ENCODE measurements at regions not wholly inside any gene's neighbourhood (a gene's known extent, or its start where the extent isn't known, plus 50 kb on each side); places are given as distances from the start of the nearest gene placed in this dataset.

DNA sequence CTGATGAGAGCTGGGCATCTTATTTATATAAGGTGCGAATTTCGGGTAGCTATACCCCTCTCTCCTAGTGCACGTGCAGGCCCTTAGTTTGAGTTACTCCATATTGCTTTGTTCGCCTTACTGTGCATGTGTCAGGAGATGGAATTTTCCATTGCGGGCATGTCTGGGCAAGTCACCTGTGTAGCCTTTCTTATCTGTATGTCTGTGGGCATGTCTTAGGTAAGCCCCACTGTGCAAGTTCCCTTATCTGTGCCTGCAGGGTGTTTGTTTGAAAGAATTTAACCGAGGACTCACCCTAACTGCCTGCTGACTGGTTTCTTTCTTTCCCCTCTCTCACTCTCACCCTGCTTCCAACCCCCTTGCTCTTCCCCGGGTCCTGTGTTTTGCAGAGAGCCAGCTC lies 140.7 kb upstream of the RANBP3L start:
- no peak overlapping the region for H3K27ac ChIP-seq (ENCODE audit: low read length)
- H3K9ac ChIP-seq (ENCODE audit: low read depth, low read length) = no peak overlapping the region
- no peaks in the 10 kb centered on the region for H3K79me2 ChIP-seq (ENCODE audit: insufficient read depth, low read length)
- H3K27me3 ChIP-seq (ENCODE audit: insufficient read depth, low read length, poor library complexity) = peaks cover 2% of the 10 kb centered on the region
- ATAC-seq (ENCODE audit: insufficient read depth, low read depth) (no peak), DNase-seq (no peak)
- no peaks in the 10 kb centered on the region for H3K36me3 ChIP-seq (ENCODE audit: insufficient read depth, low read length)
- H2AFZ ChIP-seq (ENCODE audit: low read depth, low read length) = no peak overlapping the region
- no peaks in the 10 kb centered on the region for H3K4me1 ChIP-seq (ENCODE audit: insufficient read depth, low read length)
- no peak overlapping the region for H3K4me3 ChIP-seq (ENCODE audit: low read depth in 1 of 2, low read length in 2 of 2)
- H3K4me2 ChIP-seq (ENCODE audit: insufficient read depth, low read length) = no peak overlapping the region
- no peaks in the 10 kb centered on the region for H3K9me3 ChIP-seq (ENCODE audit: insufficient read depth, low read length, severe bottlenecking)
- no peaks in the 10 kb centered on the region for H4K20me1 ChIP-seq (ENCODE audit: insufficient read depth, low read length)
- TF ChIP-seq EZH2 (IDR thresholded peaks at IDR 0.05; ENCODE audit: borderline replicate concordance, low read depth, low read length, severe bottlenecking) = no peak
- TF ChIP-seq, protein P1, sequence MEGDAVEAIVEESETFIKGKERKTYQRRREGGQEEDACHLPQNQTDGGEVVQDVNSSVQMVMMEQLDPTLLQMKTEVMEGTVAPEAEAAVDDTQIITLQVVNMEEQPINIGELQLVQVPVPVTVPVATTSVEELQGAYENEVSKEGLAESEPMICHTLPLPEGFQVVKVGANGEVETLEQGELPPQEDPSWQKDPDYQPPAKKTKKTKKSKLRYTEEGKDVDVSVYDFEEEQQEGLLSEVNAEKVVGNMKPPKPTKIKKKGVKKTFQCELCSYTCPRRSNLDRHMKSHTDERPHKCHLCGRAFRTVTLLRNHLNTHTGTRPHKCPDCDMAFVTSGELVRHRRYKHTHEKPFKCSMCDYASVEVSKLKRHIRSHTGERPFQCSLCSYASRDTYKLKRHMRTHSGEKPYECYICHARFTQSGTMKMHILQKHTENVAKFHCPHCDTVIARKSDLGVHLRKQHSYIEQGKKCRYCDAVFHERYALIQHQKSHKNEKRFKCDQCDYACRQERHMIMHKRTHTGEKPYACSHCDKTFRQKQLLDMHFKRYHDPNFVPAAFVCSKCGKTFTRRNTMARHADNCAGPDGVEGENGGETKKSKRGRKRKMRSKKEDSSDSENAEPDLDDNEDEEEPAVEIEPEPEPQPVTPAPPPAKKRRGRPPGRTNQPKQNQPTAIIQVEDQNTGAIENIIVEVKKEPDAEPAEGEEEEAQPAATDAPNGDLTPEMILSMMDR (IDR thresholded peaks at IDR 0.05; ENCODE audit: borderline replicate concordance, extremely low read depth, low read length, poor library complexity, severe bottlenecking) = no peak

DNA sequence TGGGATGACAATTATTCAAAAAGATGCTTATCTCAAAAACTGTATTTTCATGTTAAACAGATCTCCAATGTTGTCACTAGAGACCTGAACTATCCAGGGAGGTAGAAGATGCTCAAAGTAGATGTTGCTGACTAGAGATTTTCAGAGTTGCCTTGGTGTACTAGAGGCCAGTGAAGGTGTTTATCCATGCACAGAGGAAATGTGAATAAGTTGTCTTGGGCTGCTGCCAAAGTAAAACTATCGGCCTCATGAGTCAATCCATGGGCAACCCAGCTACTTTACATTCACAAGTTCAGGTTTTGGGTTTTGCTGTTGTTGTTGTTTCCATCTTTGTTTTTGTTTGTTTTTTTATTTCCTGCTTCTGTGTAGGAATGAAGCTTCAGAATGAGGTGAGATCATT lies 141.1 kb upstream of the RANBP3L start:
- no peak overlapping the region for H3K9ac ChIP-seq (ENCODE audit: low read depth, low read length)
- no peak for TF ChIP-seq EZH2 (IDR thresholded peaks at IDR 0.05; ENCODE audit: borderline replicate concordance, low read depth, low read length, severe bottlenecking)
- TF ChIP-seq, protein P1 (IDR thresholded peaks at IDR 0.05; ENCODE audit: borderline replicate concordance, extremely low read depth, low read length, poor library complexity, severe bottlenecking) = no peak
- no peaks in the 10 kb centered on the region for H3K36me3 ChIP-seq (ENCODE audit: insufficient read depth, low read length)
- no peak overlapping the region for H2AFZ ChIP-seq (ENCODE audit: low read depth, low read length)
- peaks cover 2% of the 10 kb centered on the region for H3K27me3 ChIP-seq (ENCODE audit: insufficient read depth, low read length, poor library complexity)
- H4K20me1 ChIP-seq (ENCODE audit: insufficient read depth, low read length) = no peaks in the 10 kb centered on the region
- ATAC-seq (ENCODE audit: insufficient read depth, low read depth) (no peak), DNase-seq (no peak)
- H3K27ac ChIP-seq (ENCODE audit: low read length) = no peak overlapping the region
- H3K4me1 ChIP-seq (ENCODE audit: insufficient read depth, low read length) = no peaks in the 10 kb centered on the region
- H3K4me3 ChIP-seq (ENCODE audit: low read depth in 1 of 2, low read length in 2 of 2) = no peak overlapping the region
- no peak overlapping the region for H3K4me2 ChIP-seq (ENCODE audit: insufficient read depth, low read length)
- no peaks in the 10 kb centered on the region for H3K9me3 ChIP-seq (ENCODE audit: insufficient read depth, low read length, severe bottlenecking)
- H3K79me2 ChIP-seq (ENCODE audit: insufficient read depth, low read length) = no peaks in the 10 kb centered on the region

DNA sequence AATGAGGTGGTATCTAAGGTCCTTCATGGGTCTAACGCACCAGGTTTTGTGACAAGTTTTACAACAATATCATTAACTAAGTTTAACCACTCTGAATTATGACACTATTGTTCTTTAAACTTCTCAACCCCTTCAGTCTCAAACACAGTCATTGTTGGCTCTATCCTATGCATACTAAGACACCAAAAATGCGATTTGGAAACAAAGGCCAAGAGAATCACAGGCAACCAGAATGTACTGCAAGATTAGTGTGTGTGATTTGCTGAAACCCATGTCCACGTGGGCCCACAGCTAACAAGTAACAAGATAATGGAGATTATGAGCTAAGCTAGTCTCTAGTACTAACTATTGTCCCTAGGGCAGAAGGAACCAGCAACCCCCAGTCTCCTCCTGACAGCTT lies 142.2 kb upstream of the RANBP3L start:
- no peak overlapping the region for H3K9ac ChIP-seq (ENCODE audit: low read depth, low read length)
- H3K27ac ChIP-seq (ENCODE audit: low read length) = no peak overlapping the region
- no peaks in the 10 kb centered on the region for H3K36me3 ChIP-seq (ENCODE audit: insufficient read depth, low read length)
- no peak overlapping the region for H3K4me2 ChIP-seq (ENCODE audit: insufficient read depth, low read length)
- no peak for TF ChIP-seq EZH2 (IDR thresholded peaks at IDR 0.05; ENCODE audit: borderline replicate concordance, low read depth, low read length, severe bottlenecking)
- TF ChIP-seq, protein P1 (IDR thresholded peaks at IDR 0.05; ENCODE audit: borderline replicate concordance, extremely low read depth, low read length, poor library complexity, severe bottlenecking) = no peak
- H3K4me1 ChIP-seq (ENCODE audit: insufficient read depth, low read length) = no peaks in the 10 kb centered on the region
- no peak for ATAC-seq (ENCODE audit: insufficient read depth, low read depth)
- no peaks in the 10 kb centered on the region for H3K79me2 ChIP-seq (ENCODE audit: insufficient read depth, low read length)
- no peak for DNase-seq
- H3K4me3 ChIP-seq (ENCODE audit: low read depth in 1 of 2, low read length in 2 of 2) = no peak overlapping the region
- H2AFZ ChIP-seq (ENCODE audit: low read depth, low read length) = no peak overlapping the region
- H4K20me1 ChIP-seq (ENCODE audit: insufficient read depth, low read length) = no peaks in the 10 kb centered on the region
- no peaks in the 10 kb centered on the region for H3K9me3 ChIP-seq (ENCODE audit: insufficient read depth, low read length, severe bottlenecking)
- H3K27me3 ChIP-seq (ENCODE audit: insufficient read depth, low read length, poor library complexity) = peaks cover 2% of the 10 kb centered on the region
